ENCODE measurements at regions not wholly inside any gene's neighbourhood (a gene's known extent, or its start where the extent isn't known, plus 50 kb on each side); places are given as distances from the start of the nearest gene placed in this dataset.

GRCh38 chr7:80014511-80014910 is 120.1 kb upstream of the GNAI1 start:
- TF ChIP-seq CTCF (IDR thresholded peaks at IDR 0.05) (no peak), POLR2A (IDR thresholded peaks at IDR 0.05) (no peak)
